KBM-7 (cell line): ENCODE measurements at regions not wholly inside any gene's neighbourhood (a gene's known extent, or its start where the extent isn't known, plus 50 kb on each side); places are given as distances from the start of the nearest gene placed in this dataset.
A peak's percentile ranks its signal among the peaks of the same experiment; 100 is the strongest.
"Not testable (repeated sequence)": the region's sequence is repeated elsewhere in the genome, so short reads cannot be mapped to it uniquely, and the experiment has no call there.

Experiments used
- DNase-seq: peaks from one replicate; pipeline ENCODE4 v3.0.0-alpha.2; 2015
- in situ Hi-C: fragments of 300-500 bp; cut with MboI; formaldehyde crosslinking; loops from 2 replicates; pipeline ENCODE4 v1.14.3; 2020; ENCODE audit warnings: low sequenced_read_pairs, low pct_unique_long_range_greater_than_20kb, mixed read lengths

DNA sequence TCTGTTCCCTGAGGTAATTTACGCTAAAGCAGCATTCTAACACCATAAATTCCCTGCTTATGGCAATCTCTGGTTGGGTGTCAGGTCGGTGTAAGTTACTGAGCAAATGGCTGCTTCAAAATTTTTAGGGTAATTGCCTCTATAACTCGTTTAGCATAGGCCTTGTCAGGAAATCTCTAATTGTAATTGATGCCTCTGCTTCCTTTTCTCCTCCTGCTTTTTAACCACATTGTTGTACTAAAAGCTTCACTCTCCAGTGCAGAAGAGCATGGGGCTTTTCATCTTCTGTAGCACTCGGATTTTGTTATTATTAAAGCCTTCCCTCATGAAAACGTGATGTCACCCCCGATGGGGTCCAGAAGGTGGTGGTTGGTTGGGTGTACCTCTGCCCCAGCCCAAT is 141.6 kb upstream of the NBPF11 start:
- in situ Hi-C loops: no loop called here
- peak; percentile 54 for DNase-seq

DNA sequence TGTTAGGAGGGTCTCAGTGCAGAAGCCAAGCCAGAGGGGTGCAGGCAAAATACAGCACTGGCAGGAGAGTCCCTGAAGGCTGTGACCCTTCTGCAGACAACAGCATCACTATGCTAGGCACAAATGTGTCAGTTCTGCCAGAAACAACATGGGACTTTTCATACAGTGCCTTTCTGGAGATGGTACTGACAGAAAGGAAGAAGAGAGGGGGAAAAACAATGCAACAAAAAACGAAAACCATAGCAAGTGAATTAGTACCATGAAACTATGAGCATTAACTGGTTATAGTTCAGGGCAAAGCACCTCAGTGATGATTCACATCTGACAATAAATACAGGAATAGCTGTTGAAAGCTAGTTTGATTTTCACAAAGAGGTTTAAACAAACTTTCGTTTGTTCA is 140.8 kb upstream of the NBPF11 start:
- in situ Hi-C loops: no loop called here
- DNase-seq: no peak

DNA sequence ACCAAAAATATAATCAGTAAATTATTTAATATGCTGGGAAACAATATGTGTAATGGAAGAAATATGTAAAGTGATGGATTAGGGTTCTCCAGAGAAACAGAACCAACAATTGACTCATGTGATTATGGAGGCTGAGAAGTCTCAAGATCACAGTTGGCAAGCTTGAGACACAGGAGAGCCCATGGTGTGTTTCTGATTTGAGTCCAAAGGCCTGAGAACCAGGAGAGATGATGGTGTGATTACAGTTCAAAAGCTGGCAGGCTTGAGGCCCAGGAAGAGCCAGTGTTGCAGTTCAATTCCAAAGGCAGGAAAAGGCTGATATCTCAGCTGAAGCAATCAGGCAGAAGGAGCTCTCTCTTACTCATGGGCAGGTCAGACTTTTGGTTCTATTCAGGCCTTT is 138.8 kb upstream of the NBPF11 start:
- DNase-seq: no peak
- in situ Hi-C loops: no loop called here

DNA sequence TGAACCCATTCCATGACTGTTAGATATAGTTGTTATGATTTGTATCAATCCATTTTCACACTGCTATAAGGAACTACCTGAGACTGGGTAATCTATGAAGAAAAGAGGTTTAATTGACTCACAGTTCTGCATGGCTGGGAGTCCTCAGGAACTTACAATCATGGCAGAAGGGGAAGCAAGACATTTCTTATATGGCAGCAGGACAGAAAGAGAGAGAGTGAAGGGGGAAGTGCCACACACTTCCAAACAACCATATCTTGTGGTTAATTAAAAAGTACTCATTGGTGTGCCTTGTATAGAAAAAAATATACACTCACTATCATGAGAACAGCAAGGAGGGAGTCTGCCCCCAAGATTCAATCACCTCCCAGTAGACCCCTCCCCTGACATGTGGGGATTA is 137.6 kb upstream of the NBPF11 start:
- peak; percentile 28 for DNase-seq
- in situ Hi-C loops: no loop called here

DNA sequence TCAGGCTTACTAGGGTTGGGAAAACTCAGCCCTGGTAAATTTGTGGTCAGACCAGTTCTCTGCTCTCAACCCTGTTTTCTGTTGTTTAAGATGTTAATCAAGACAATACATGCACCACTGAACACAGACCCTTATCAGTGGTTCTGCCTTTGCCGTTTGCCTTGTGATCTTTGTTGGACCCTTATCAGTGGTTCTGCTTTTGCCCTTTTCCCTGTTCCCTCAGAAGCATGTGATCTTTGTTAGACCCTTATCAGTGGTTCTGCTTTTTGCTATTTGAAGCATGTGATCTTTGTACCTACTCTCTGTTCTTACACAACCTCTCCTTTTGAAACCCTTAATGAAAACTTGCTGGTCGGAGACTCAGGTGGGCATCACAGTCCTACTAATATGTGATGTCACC is 133.9 kb upstream of the NBPF11 start:
- in situ Hi-C loops: not testable (repeated sequence)
- DNase-seq: peak; percentile 68

DNA sequence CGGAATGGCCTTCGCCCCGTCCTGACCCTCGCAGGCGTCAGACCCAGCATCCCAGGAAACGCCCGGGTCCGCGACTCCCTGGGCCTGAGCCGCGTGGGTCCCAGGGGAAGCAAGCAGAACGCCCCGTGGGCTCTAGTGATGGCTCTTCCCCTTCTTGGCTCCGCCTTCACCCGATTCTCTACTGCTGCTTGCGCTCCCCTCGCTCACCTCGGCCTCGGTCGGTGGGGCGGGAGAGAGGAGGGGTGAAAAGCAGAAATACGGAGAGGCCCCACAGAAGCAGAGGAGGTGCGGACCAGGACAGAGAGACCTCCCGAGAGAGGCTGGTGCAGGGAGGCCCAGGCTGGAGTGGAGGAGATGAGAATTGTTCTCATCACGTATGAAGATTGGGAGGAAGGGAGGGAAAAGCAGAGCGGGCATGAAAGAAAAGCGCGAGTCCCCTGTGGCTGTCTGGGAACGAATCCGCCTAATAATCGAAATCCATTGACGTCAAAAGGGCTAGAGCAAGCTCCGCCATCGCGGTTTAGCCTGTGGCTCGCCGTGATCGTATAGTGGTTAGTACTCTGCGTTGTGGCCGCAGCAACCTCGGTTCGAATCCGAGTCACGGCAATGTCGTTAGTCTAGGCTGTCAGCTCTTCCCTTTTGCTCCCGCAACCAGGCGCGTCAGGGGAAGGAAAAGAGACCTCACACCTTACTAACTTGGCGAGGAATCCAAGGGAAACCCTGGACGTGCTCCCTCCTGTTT is 128.9 kb upstream of the NBPF11 start:
- DNase-seq, in situ Hi-C loops: not testable (repeated sequence)

DNA sequence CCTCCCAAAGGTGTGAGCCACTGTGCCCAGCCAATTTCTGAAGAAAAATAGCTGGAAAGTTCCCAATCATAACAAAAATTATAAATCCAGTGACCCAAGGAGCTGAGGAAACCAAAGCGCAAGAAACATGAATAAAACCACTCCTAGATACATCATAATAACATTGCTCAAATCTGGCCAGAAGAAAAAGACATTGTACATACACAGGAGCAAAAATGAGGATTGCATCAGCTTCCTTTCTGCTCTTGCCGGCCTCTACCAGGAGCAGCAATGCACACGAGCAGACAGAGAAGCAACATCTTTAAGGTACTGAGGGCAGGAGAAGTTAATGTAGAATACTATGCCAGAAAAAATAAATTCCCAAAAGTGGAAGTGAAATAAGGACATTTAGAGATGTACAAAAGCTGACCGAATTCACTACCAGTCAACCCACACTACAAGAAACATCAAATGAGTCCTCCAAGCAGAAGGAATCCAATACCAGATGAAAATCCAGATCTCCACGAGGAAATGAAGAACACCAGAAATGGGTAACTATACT is 127.0 kb upstream of the NBPF11 start:
- in situ Hi-C loops, DNase-seq: not testable (repeated sequence)

DNA sequence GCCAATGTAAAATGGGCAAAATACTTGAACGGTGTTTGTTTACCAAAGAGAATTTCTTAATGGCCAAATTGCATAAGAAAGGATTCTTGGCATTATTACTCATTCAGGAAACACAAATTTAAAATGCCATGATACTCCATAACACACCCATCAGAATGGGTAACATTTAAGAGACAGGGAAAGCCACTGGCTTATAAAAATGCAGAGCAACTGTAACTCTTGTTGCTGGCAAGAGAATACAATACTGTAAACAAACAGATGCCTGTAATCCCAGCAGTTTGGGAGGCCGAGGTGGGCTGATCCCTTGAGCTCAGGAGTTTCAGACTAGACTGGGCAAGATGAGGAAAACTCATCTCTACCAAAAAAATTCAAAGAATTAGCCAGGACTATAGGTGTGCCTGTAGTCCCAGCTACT is 125.8 kb upstream of the NBPF11 start:
- in situ Hi-C loops, DNase-seq: not testable (repeated sequence)

DNA sequence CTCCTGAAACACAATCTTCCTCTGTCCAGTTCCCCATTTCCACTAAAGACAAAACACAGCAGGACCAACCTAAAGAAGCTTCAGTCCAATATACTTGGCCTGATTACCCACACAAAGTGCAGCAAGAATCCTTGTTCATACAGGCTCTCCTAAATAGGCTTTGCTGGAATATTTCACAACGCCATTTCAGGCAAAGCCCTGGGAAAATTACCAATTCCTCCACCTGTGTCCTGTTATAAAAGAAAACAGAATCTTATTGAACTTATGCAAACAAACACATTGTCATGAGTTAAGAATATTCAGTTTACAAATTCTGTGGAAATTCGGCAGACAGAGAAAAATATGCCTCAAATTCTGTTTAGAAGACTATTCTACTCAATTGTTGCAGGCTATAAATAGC is 115.0 kb upstream of the NBPF11 start:
- in situ Hi-C loops, DNase-seq: not testable (repeated sequence)

DNA sequence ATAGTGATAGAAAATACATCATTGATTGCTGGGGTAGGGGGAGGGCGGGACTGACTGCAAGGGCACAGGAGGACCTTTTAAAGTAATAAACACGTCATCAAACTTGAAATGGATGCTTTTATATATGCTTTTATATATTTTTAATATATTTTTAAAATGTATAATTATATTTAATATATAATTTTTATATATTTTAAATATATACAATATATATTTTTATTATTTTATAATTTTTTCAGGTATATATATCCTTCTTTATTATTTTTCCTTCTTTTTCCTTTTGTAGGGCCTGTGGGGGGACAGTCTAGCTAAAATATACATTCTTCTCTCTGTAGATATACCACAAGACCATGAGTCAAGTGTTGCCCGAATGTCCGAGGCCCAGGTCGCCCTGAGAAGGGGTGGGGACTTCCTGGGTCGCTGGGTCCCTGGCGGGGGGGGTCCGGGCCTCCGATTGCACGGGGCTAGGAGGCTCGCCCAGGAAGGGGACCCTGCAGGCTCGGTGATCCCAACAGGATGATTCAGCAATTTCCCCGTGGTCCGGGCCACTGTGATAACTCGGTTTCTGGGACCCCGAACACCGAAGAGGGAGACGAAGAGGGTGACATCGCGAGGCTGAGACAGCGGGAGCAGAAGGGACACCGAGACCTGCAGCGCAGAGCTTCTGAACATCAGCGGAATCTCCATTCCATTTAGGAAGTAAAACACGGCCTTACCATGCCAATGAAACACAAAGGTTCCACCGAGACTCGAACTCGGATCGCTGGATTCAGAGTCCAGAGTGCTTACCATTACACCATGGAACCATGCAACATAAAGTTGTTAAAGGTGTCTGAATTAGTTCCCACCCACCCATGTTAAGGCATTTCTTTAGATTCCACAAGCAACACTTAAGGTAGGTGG is 112.5 kb upstream of the NBPF11 start:
- in situ Hi-C loops: no loop called here
- DNase-seq: no peak

DNA sequence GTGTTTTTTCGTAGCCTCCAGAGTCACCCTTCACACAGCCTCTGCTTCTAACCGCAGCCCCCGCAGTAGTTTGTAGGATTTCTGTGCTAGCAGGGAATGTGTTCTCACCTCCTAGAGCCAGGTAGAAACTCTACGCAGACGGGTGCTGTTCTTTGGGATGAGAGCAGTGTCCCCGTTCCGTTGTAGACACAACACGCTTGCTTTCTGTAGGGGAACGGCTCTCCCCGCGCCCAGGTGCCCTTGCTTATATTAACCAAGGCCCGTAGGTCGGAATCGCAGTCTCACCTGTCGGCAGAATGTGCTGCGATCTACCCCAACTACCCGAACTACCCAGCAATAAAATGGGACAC is 111.8 kb upstream of the NBPF11 start:
- in situ Hi-C loops: no loop called here
- DNase-seq: no peak

DNA sequence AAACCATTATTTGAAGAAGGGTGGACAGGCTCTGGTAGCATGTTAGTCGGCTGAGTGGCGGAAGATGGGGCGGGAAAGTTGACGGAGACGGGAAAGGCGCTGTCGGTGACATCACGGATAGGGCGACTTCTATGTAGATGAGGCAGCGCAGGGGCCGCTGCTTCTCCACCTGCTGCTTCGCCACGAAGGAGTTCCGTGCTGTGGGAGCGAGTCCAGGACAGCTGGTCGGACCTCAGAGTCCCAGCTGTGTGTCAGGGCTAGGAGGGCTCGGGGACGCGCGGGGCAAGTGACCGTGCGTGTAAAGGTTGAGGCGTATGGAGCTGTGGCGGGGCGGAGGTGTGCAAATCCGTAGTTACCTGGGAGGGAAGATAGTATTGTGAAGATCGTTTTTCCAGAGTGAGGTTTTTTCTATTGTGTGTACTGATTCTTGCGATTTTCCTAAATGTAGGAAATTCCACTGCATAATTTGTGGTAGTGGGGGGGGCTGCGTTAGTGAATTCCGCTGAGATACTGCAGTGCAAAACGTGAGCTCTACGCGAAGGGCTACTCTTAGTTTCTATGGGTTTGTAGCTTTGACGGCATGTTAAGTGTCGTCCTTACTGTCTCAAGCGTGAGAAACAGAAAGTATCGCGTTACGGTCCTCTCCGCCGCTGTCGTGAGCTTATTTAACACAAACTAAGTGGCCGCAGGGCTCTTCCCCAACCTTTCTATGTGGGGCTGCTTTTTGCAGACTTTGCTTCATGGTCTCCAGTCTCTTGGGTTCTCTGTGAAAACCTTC is 111.2 kb upstream of the NBPF11 start:
- in situ Hi-C loops: no loop called here
- no peak for DNase-seq

DNA sequence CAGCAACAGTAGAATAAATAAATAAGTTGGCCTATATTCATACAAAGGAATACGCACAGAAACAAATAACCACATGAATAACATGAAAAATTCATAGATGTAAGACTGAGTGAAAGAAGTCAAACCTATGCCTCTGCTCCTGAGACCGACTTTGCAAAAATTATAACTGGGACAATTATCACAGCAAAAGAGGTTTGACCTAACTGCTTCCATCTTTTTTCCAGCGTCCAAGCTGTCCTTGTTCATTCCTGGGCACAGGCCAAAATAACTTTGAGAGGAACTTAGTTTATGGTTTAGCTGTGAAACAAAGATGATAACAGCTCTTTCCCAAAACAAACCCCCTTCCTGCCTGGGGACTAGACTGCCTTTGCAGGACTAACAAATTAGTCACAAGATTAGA is 109.6 kb upstream of the NBPF11 start:
- in situ Hi-C loops: not testable (repeated sequence)

DNA sequence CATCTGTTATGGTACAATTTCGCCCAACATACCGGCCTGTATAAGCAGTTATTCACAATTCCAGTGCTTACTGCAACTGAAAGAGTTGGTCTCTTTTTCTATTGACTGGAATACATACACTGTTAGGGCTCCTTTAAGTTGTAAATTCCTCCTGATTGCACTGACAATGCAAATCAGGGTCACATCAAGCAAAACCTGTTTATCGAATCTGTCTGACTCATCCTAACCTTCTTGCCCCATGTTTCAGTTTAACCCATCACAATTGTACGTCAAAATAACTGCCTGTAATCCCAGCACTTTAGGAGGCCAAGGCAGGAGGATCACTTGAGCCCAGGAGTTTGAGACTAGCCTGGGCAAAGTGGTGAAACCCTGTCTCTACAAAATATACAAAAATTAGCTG is 105.8 kb upstream of the NBPF11 start:
- in situ Hi-C loops, DNase-seq: not testable (repeated sequence)

More for the DNA sequence above, 109.6 kb upstream of the NBPF11 start:
- DNase-seq: not testable (repeated sequence)

DNA sequence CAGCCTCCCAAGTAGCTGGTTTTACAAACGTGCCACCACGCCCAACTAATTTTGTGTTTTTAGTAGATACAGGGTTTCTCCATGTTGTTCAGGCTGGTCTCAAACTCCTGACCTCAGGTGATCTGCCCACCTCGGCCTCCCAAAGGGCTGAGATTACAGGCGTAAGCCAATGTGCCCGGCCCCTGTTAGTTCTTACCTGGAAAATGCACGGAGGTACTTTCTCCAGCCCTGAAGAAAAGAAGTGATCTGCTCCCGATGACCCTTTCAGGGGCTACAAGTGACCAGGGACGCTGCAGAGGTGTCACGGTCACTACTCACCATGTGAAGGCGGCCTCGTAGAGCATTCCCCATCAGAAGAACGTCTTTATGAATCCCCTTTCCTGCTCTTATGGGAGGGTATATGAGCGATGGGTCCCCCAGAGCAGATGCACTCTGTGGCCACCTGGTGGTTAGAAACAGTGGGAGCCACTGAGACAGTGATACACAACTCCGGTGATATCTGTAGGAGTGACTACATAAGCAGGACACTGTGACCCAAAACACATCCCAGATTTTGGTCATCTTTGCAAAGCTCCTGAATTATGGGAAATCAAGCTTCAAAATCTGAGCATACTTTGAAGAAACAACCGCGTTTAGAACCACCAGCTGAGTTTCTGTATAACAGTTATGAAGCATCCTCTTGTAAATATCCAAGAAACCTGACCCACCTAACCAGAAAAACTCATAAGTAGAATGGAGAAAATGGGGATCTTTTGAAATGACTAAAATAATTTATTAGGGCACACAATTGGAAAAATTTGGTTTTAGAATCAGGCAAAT is 102.7 kb upstream of the NBPF11 start:
- in situ Hi-C loops: not testable (repeated sequence)
- DNase-seq: peak; percentile 41

DNA sequence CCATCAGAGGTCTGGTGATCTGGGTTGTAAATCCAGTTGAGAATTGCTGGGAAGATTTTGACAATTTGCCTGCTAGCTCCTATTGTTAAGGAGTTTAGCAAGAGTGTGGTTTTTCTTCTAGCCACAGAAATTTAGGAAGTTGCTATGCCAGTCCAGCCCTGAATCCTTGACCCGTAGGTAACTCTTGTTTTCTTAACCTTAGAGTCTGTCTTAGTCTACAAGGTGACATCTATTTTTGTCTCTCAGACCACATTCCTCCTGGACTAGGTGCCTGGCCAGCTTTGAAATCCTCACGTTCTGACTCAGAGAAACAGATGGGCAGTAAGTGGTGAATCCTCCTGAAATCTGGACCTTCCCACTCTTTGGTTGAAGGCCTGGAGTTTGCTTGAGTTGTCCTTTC is 101.7 kb upstream of the NBPF11 start:
- in situ Hi-C loops, DNase-seq: not testable (repeated sequence)

DNA sequence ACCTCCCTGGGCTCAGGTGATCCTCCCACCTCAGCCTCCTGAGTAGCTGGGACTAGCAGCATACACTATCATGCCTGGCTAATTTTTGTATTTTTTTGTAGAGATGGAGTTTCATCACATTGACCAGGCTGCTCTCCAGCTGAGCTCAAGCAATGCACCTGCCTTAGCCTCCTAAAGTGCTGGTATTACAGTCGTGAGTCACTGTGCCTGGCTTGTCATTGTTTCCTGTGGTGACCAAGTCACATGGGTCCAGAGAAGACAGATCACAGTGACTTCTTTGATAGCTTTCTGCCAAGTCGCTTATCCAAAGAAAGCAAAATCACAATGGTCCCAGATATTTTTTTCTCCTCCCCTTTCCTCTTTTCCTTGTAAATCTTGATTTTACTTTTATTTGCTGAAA is 96.7 kb upstream of the NBPF11 start:
- DNase-seq, in situ Hi-C loops: not testable (repeated sequence)

DNA sequence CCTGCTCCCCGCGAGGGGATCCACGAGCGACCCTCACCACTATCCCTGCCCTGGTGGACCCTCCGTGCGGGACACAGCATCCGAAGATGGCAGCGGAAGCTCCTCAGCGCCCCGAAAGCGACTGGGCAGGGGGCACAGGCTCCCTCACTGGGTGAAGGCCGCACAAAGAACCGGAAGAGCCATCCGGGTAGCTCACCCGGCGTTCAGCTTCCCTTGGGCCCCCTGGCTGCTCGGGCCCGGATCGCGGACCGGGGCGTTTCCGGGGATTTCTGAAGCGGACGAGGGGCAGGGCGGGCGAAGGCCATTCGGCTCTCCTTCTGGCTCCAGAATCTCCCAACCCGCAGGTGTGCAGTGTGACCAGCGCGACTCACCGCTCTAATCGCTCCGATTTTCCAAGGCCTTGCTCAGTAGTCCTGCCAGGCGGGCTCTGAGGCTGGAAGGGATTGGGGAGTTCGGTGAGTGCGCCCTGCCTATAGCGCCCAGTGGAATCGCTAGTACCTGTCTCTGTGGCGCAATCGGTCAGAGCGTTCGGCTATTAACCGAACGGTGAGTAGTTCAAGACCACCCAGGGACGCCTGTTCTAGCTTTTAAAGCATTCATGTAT is 94.3 kb upstream of the NBPF11 start:
- in situ Hi-C loops, DNase-seq: not testable (repeated sequence)
